HG02763 (cell line): ENCODE measurements at regions not wholly inside any gene's neighbourhood (a gene's known extent, or its start where the extent isn't known, plus 50 kb on each side); places are given as distances from the start of the nearest gene placed in this dataset.
A peak's percentile ranks its signal among the peaks of the same experiment; 100 is the strongest.
"Not testable (repeated sequence)": the region's sequence is repeated elsewhere in the genome, so short reads cannot be mapped to it uniquely, and the experiment has no call there.

Experiments used
- ATAC-seq: cut with Tn5 transposase; IDR thresholded peaks from one replicate; pipeline ENCODE4 v1.9.1; 2021; ENCODE audit warnings: mild to moderate bottlenecking, moderate library complexity; ENCODE audit not compliant: unreplicated experiment

GRCh38 chr2:194725169-194725568 is 931.9 kb upstream of the SLC39A10 start:
- no peak for ATAC-seq

DNA sequence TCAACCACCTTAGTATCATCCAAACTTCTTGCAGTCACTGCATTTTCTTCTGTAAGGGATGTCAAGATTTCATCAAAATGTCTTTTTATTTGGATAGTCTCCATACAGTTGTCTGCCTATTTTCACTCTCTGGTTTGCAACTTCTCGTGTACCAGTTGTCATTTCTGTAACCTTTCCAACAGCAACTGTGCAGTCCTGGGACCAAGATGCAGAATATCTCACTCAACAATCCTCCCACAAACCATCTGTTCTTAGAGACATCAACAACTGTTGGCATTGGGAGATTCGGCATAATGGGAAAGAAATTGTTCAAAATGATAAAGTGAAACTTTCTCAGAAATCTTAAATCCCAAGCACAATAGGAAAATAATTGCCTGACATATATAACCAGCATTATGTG is 933.6 kb upstream of the SLC39A10 start:
- no peak for ATAC-seq

DNA sequence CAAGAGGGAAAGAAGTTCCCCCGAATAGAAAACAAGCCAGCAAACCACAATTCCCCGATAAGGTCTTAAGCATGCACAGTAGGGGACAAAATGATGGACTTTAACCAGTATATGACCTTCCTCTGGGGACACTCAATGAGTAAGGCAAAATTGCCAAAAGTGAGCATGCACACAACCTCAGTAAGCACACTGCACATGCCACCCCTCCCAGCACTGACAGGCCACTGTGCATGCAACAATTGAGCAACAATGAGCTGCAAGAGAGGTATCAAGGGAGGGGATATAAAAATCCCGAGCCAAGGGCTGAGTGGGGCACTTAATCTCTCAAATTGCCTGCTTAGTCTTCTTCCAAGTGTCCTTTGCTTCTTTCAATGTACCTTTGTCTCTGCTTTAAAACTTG is 935.8 kb upstream of the SLC39A10 start:
- ATAC-seq = no peak

- ATAC-seq = no peak
Observed at GRCh38 chr2:194720462-194720861, 936.6 kb upstream of the SLC39A10 start.

DNA sequence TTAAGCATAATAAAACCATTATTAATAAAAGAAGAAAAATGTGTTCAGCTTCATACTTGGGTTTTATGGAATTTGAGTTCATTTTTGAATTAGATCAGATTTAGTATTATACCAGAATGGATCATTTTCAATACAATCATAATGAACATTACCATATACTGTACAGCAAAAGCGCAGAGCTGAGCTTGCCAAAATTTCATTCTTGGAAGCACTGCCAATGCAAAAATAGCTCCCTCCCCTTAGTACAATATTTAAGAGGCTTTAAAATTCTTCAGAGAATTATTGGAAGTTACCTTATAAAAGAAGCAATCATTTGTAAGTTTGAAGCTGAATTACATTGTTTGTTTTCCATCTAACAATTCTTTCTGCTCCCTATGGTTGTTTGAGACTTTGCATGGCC is 938.1 kb upstream of the SLC39A10 start:
- no peak for ATAC-seq

DNA sequence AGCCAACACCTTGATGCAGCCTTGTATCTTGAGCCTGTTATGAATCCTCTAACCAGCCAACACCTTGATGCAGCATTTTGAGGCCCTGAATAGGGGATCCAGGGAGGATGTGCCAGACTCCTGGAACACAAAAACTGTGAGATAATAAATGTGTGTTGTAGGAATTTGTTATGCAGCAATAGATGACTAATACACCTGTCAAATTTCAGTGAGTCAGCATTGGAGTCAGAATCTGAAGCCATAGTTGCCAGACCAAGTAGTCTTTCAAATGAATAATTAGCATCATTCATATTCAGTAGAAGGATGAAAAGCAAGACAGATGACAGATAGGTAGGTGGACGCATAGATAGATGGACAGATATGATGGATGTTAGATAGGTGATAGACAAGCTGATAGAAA is 942.5 kb upstream of the SLC39A10 start:
- no peak for ATAC-seq

- ATAC-seq = no peak
Observed at GRCh38 chr2:194709840-194710239, 947.2 kb upstream of the SLC39A10 start.

DNA sequence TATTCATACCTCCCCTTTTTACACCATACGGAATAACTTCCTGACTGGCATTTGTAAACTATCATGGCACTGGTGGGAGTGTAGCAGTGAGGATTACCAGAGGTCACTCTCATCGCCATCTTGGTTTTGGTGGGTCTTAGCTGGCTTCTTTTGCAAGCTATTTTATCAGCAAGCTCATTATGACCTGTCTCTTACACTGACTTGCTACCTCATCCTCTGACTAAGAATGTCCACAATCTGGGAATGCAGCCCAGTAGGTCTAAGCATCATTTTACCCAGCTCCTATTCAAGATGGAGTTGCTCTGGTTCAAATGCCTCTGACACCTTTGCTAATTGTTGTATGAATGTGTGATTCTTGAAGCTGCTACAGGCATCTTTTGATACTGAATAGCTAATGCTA is 950.8 kb upstream of the SLC39A10 start:
- no peak for ATAC-seq

- no peak for ATAC-seq
Observed at GRCh38 chr2:194705398-194705797, 951.6 kb upstream of the SLC39A10 start.

- ATAC-seq = no peak
Observed at GRCh38 chr2:194700726-194701125, 956.3 kb upstream of the SLC39A10 start.

GRCh38 chr2:194700116-194700515 is 956.9 kb upstream of the SLC39A10 start:
- ATAC-seq = no peak

- no peak for ATAC-seq
Observed at GRCh38 chr2:194698012-194698411, 959.0 kb upstream of the SLC39A10 start.

- no peak for ATAC-seq
Observed at GRCh38 chr2:194697439-194697838, 959.6 kb upstream of the SLC39A10 start.

- no peak for ATAC-seq
Observed at GRCh38 chr2:194696690-194697089, 960.3 kb upstream of the SLC39A10 start.

DNA sequence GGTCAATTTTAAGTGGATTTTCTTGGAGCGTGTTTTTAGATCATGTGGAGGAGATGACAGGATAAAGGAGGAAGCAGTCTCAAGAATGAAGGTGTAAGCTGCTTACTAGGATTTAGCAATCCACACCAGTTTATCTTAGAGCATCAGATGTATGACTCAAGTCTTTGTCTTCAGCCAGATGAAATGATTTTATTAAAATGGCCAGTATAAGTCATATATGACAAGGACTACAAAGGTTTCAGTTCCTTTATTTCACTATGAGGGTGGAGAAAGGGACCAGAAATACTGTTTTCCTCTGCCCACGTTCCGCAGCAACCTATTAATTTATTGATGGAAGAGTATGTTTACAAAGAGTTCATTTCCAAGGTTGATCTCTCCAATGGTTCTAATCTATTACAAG is 970.5 kb upstream of the SLC39A10 start:
- ATAC-seq = no peak

DNA sequence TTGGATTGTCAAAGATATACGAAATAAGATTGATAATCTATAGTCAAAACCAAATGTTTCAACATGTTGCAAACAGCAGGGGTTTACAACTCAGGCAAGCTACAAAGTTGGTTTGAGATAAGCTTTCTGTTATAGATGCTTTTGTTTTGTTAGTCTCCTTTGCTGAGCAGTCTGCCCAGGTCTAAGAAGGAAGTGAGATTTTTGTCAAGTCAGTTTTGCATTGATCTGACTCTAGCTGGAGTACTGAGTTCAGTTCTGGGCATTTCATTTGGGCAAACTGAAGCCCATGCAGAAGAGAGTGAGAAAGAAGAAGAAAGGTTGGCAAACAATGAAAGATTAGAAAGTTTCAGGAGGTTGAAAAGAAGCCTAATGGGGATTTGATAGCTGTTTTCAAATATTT is 983.0 kb upstream of the SLC39A10 start:
- no peak for ATAC-seq

GRCh38 chr2:194672994-194673393 is 984.0 kb upstream of the SLC39A10 start:
- ATAC-seq = no peak

DNA sequence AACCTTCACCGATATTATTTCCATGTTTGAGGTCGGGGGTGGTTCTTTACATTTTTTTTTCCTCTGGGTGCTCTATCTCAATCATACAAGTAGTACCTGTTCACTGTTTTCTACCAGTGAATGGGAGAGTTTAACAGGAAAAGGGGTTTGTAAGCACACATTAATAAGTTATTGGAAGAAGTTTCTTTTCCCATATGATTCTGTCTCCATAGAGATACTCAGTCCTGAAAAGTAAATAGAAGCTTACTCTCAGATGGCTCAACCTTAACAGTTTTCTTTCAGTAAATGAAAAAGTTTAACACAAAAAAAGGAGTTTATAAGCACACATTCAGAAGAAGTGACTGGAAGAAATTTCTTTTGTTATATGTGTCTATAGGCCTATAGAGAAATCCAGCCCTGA is 995.6 kb upstream of the SLC39A10 start:
- no peak for ATAC-seq

- not testable (repeated sequence) for ATAC-seq
Observed at GRCh38 chr2:194639057-194639456, 1018.0 kb upstream of the SLC39A10 start.

DNA sequence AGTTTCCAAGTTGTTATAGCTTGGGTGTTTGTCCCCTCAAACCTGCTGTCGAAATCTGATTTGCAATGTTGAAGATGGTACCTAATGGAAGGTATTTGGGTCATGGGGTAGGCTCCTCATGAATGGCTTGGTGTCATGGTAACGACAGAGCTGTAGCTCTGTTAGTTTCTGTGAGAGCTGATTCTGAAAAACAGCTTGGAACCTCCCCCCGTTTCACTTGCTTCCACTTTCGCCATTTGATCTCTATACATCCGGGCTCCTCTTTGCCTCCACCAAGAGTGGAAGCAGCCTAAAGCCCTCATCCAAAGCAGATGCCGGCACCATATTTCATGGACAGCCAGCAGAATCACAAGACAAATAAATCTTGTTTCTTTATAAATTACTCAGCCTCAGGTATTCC is 1035.1 kb upstream of the SLC39A10 start:
- no peak for ATAC-seq

DNA sequence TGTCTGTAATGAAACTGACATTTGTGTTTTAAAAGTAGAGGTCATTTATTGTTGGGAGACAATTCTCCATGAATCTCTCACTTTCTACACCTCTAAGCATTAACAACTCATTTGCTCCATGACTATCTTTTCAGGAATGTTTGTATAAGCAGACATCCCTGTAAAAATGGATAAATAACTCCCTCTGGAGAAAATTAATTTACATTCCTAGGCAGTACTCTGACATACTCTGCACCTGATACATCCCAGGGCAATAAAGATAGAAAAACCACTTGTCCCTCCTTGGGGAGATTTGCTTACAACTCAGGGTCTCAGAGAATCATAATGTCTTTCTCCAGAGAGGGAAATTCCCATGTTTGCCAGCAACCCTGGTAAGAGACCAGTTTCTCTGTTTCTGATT is 1037.7 kb upstream of the SLC39A10 start:
- ATAC-seq = no peak

DNA sequence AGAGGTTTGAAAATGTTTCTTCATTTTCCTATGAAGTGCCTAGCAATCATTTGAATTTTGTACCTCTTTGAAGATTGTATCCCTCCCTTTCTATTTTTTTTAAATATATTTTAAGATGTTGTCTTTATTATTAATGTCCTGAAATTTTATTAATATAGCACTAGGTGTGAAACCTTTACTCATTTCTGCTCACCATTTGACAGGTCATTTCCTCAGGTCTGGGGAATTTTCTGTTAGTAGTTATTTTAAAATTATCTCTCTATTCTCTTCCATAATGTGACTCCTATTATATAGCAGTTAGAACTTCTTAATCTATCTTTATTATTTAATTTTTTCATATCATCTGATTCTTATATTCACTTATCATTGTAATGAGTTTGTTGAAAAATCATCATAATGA is 1038.6 kb upstream of the SLC39A10 start:
- no peak for ATAC-seq

DNA sequence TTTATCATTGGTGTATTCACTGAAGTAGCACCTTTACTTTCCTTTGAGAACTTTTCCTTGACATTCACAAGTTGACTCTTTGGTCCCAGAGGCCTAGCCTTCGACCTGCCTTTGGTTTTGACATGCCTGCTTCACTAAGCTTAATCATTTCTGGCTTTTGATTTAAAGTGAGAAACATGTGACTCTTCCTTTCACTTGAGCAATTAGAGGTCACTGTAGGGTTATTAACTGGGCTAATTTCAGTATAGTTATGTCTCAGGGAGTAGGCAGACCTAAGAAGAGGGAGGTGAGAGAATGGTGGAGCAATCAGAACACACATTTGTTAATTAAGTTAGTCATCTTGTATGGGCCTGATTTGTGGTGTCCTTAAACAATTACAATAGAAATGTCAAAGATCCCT is 1040.7 kb upstream of the SLC39A10 start:
- ATAC-seq = peak; percentile 82

GRCh38 chr2:194610297-194610696 is 1046.7 kb upstream of the SLC39A10 start:
- no peak for ATAC-seq
